Small intestine (tissue), 7 donors: ENCODE measurements at regions not wholly inside any gene's neighbourhood (a gene's known extent, or its start where the extent isn't known, plus 50 kb on each side); places are given as distances from the start of the nearest gene placed in this dataset.

ENCODE experiments used
- DNase-seq, 2 donors: peaks; one replicate each; pipeline versions ENCODE4 v3.0.0 to v3.0.0-alpha.2; 2013
- FAIRE-seq: peaks from 2 replicates; lab custom pipeline; 2012; peaks lifted over from hg19 to GRCh38; lab: Jason Lieb, UNC
- H3K27ac ChIP-seq, 3 donors: one replicate each; pipeline ENCODE4 v1.5.1; 2013; ENCODE audit warnings: low read length in 2 of 3, mild to moderate bottlenecking in 2 of 3, control low read depth in 1 of 3, inconsistent platforms in 1 of 3, low read depth in 1 of 3, moderate library complexity in 1 of 3
- H3K27me3 ChIP-seq, 3 donors: one replicate each; pipeline ENCODE4 v1.6.1; 2013; ENCODE audit warnings: low read length in 3 of 3, inconsistent platforms in 1 of 3; ENCODE audit not compliant: control insufficient read depth in 3 of 3, insufficient read depth in 3 of 3
- H3K36me3 ChIP-seq, 3 donors: one replicate each; pipeline ENCODE4 v1.6.1; 2013; ENCODE audit warnings: low read length in 3 of 3, inconsistent platforms in 1 of 3, low read depth in 1 of 3, mild to moderate bottlenecking in 1 of 3, moderate library complexity in 1 of 3; ENCODE audit not compliant: control insufficient read depth in 3 of 3, insufficient read depth in 2 of 3
- H3K4me1 ChIP-seq, 3 donors: one replicate each; pipeline ENCODE4 v1.6.1; 2013; ENCODE audit warnings: low read length in 2 of 3, inconsistent platforms in 1 of 3, low read depth in 1 of 3, mild to moderate bottlenecking in 1 of 3, moderate library complexity in 1 of 3; ENCODE audit not compliant: control insufficient read depth in 3 of 3, insufficient read depth in 2 of 3
- H3K4me3 ChIP-seq, 3 donors: one replicate each; pipeline ENCODE4 v1.5.1; 2013; ENCODE audit warnings: low read length in 3 of 3, control low read depth in 1 of 3, inconsistent platforms in 1 of 3, low read depth in 1 of 3, mild to moderate bottlenecking in 1 of 3, moderate library complexity in 1 of 3
- H3K9me3 ChIP-seq, 2 donors: one replicate each; pipeline ENCODE4 v1.6.1; 2013; ENCODE audit warnings: low read depth in 1 of 2, low read length in 1 of 2; ENCODE audit not compliant: control insufficient read depth in 2 of 2, insufficient read depth in 1 of 2
- WGBS, 3 donors: extraction: QIAGEN DNeasy Blood & Tissue Kit; methylation state at CpG; one replicate each; pipeline ENCODE4 v1.1.7; 2013; 5-methylcytosine and 5-hydroxymethylcytosine counted together
- donor health status: healthy with polysubstance abuse.
- donor health status: control.
- donor health status: control.
- donor health status: Bipolar disorder and iron deficiency.
- donor health status: healthy.

- no peak overlapping the region for H3K27ac ChIP-seq
- H3K9me3 ChIP-seq, result no peaks in the 10 kb centered on the region
- DNase-seq (peak in 1 of 2 donors; percentile 64), FAIRE-seq (no peak)
- no peaks in the 10 kb centered on the region for H3K36me3 ChIP-seq
- peaks cover 0 to under 1% (median 0%) of the 10 kb centered on the region in 3 donors for H3K27me3 ChIP-seq
- no peak overlapping the region for H3K4me3 ChIP-seq
- 21 to 75% (median 39%) methylated on average over 5 of the region's 5 CpGs for WGBS, 3 donors
- peaks cover 0 to 26% (median 0%) of the 10 kb centered on the region in 3 donors for H3K4me1 ChIP-seq
Observed at GRCh38 chr22:35138521-35138920, 72.6 kb downstream of the ISX start.

GRCh38 chr22:35140879-35141745 lies 75.2 kb downstream of the ISX start:
- no peaks in the 10 kb centered on the region for H3K36me3 ChIP-seq
- 27 to 44% (median 31%) methylated on average over 12 of the region's 12 CpGs for WGBS, 3 donors
- no peaks in the 10 kb centered on the region for H3K9me3 ChIP-seq
- H3K27me3 ChIP-seq, result no peaks in the 10 kb centered on the region
- H3K4me1 ChIP-seq, result peaks cover 0 to 5% (median 0%) of the 10 kb centered on the region in 3 donors
- H3K27ac ChIP-seq, result no peak overlapping the region
- DNase-seq, result peak; percentile 76 to 82
- FAIRE-seq, result no peak
- no peak overlapping the region for H3K4me3 ChIP-seq

GRCh38 chr22:35148381-35148780 lies 82.4 kb downstream of the ISX start:
- H3K4me1 ChIP-seq, result no peaks in the 10 kb centered on the region
- FAIRE-seq (no peak), DNase-seq (no peak)
- H3K27me3 ChIP-seq, result peaks cover 0 to 3% (median 0%) of the 10 kb centered on the region in 3 donors
- no peaks in the 10 kb centered on the region for H3K36me3 ChIP-seq
- H3K4me3 ChIP-seq, result no peak overlapping the region
- no peaks in the 10 kb centered on the region for H3K9me3 ChIP-seq
- H3K27ac ChIP-seq, result no peak overlapping the region
- WGBS, 3 donors, result 81 to 98% (median 85%) methylated on average over 2 of the region's 2 CpGs

GRCh38 chr22:35148866-35149548 lies 83.0 kb downstream of the ISX start:
- no peaks in the 10 kb centered on the region for H3K36me3 ChIP-seq
- 69 to 74% (median 74%) methylated on average over 10 of the region's 10 CpGs for WGBS, 3 donors
- H3K27ac ChIP-seq, result no peak overlapping the region
- FAIRE-seq (no peak), DNase-seq (no peak)
- no peaks in the 10 kb centered on the region for H3K4me1 ChIP-seq
- H3K9me3 ChIP-seq, result no peaks in the 10 kb centered on the region
- peaks cover 0 to 3% (median 0%) of the 10 kb centered on the region in 3 donors for H3K27me3 ChIP-seq
- H3K4me3 ChIP-seq, result no peak overlapping the region

- no peak for FAIRE-seq
- DNase-seq, result peak; percentile 69 to 77
- 44 to 51% (median 49%) methylated on average over 22 of the region's 22 CpGs for WGBS, 3 donors
Observed at GRCh38 chr22:35150183-35151107, 84.5 kb downstream of the ISX start.

GRCh38 chr22:35152316-35152715 lies 86.4 kb downstream of the ISX start:
- Histone ChIP-seq H3K27ac (no peak overlapping the region), H3K36me3 (no peaks in the 10 kb centered on the region), H3K9me3 (no peaks in the 10 kb centered on the region), H3K27me3 (peaks cover 0 to 3% (median 0%) of the 10 kb centered on the region in 3 donors), H3K4me3 (no peak overlapping the region), H3K4me1 (no peaks in the 10 kb centered on the region)
- DNase-seq, result no peak
- WGBS, 3 donors, result 60 to 70% (median 61%) methylated on average over 8 of the region's 8 CpGs
- FAIRE-seq, result no peak

More at GRCh38 chr22:35150183-35151107, 84.5 kb downstream of the ISX start:
- H3K4me3 ChIP-seq, result no peak overlapping the region
- no peaks in the 10 kb centered on the region for H3K9me3 ChIP-seq
- H3K27ac ChIP-seq, result no peak overlapping the region
- no peaks in the 10 kb centered on the region for H3K4me1 ChIP-seq
- peaks cover 0 to 3% (median 0%) of the 10 kb centered on the region in 3 donors for H3K27me3 ChIP-seq
- H3K36me3 ChIP-seq, result no peaks in the 10 kb centered on the region

- no peaks in the 10 kb centered on the region for H3K9me3 ChIP-seq
- H3K4me3 ChIP-seq, result no peak overlapping the region
- H3K27me3 ChIP-seq, result peaks cover 0 to 5% (median 0%) of the 10 kb centered on the region in 3 donors
- DNase-seq (peak; percentile 66 to 68), FAIRE-seq (no peak)
- H3K4me1 ChIP-seq, result no peaks in the 10 kb centered on the region
- no peak overlapping the region for H3K27ac ChIP-seq
- H3K36me3 ChIP-seq, result no peaks in the 10 kb centered on the region
- WGBS, 3 donors, result 5 to 12% (median 9%) methylated on average over 10 of the region's 10 CpGs
Observed at GRCh38 chr22:35154937-35155387, 89.0 kb downstream of the ISX start.
